Thoracic aorta (tissue), 2 donors: ENCODE measurements at regions not wholly inside any gene's neighbourhood (a gene's known extent, or its start where the extent isn't known, plus 50 kb on each side); places are given as distances from the start of the nearest gene placed in this dataset.

Experiments used
- ATAC-seq: fragments of 150-250 bp; one replicate; pipeline ENCODE4 v1.8.0; 2017; ENCODE audit warnings: low read depth; ENCODE audit not compliant: insufficient number of reproducible peaks, low FRiP score
- DNase-seq: peaks from one replicate; pipeline ENCODE4 v3.0.0-alpha.2; 2020; ENCODE audit warnings: low spot score
- H3K27ac ChIP-seq, 2 donors: fragments of 200-600 bp; sonication (generic); 1 replicate in 1 of 2; 2 replicates in 1 of 2; pipeline ENCODE4 v1.5.1; 2016; ENCODE audit warnings: mild to moderate bottlenecking in 2 of 2, moderate library complexity in 2 of 2
- H3K27me3 ChIP-seq: fragments of 200-600 bp; sonication (generic); replicated peaks from 2 replicates; pipeline ENCODE4 v1.6.0; 2016; ENCODE audit warnings: mild to moderate bottlenecking; ENCODE audit not compliant: insufficient read depth
- H3K36me3 ChIP-seq: fragments of 200-600 bp; sonication (generic); one replicate; pipeline ENCODE4 v1.5.1; 2016
- H3K4me1 ChIP-seq, 2 donors: fragments of 200-600 bp; sonication (generic); 1 replicate in 1 of 2; 2 replicates in 1 of 2; pipeline versions ENCODE4 v1.5.1 to v1.6.0; 2016; ENCODE audit warnings: low read depth in 2 of 2, mild to moderate bottlenecking in 1 of 2; ENCODE audit not compliant: control insufficient read depth in 1 of 2
- H3K4me3 ChIP-seq: fragments of 200-600 bp; sonication (generic); 2 replicates; pipeline ENCODE4 v1.5.1; 2016; ENCODE audit warnings: mild to moderate bottlenecking
- H3K9me3 ChIP-seq: fragments of 200-600 bp; sonication (generic); 2 replicates; pipeline ENCODE4 v1.5.1; 2016
- TF ChIP-seq, protein P1 (sequence below): fragments of 200-600 bp; sonication (generic); IDR thresholded peaks from one replicate; pipeline ENCODE4 v1.5.1; 2019; ENCODE audit warnings: antibody characterized with exemption

DNA sequence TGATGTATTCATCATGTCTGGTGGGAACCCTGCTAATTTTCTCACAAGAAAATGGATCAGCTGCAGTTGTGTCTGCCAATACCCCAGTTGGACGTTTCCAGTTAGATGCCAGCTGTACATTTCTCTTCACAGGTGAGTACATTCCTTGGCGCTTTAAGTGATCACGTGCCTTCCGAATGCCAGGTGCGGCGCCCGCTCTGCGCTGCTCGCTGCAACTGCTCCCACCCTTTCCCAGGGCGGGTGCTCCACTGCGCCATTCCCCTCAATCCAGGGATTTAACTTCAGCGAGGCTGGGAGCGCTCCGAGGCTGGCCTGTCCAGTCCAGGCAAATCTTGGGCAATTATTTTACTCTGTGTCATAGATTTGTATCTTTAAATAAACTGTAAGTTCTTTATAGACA lies 225.0 kb upstream of the RAB6C start:
- Histone ChIP-seq H3K4me1 (peaks cover 0 to 6% of the 10 kb centered on the region in 2 donors), H3K4me3 (no peak overlapping the region), H3K9me3 (no peaks in the 10 kb centered on the region), H3K27ac (no peak overlapping the region), H3K27me3 (no peaks in the 10 kb centered on the region), H3K36me3 (no peaks in the 10 kb centered on the region)
- DNase-seq, result no peak
- ATAC-seq, result no peak
- TF ChIP-seq, protein P1, sequence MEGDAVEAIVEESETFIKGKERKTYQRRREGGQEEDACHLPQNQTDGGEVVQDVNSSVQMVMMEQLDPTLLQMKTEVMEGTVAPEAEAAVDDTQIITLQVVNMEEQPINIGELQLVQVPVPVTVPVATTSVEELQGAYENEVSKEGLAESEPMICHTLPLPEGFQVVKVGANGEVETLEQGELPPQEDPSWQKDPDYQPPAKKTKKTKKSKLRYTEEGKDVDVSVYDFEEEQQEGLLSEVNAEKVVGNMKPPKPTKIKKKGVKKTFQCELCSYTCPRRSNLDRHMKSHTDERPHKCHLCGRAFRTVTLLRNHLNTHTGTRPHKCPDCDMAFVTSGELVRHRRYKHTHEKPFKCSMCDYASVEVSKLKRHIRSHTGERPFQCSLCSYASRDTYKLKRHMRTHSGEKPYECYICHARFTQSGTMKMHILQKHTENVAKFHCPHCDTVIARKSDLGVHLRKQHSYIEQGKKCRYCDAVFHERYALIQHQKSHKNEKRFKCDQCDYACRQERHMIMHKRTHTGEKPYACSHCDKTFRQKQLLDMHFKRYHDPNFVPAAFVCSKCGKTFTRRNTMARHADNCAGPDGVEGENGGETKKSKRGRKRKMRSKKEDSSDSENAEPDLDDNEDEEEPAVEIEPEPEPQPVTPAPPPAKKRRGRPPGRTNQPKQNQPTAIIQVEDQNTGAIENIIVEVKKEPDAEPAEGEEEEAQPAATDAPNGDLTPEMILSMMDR, result no peak

DNA sequence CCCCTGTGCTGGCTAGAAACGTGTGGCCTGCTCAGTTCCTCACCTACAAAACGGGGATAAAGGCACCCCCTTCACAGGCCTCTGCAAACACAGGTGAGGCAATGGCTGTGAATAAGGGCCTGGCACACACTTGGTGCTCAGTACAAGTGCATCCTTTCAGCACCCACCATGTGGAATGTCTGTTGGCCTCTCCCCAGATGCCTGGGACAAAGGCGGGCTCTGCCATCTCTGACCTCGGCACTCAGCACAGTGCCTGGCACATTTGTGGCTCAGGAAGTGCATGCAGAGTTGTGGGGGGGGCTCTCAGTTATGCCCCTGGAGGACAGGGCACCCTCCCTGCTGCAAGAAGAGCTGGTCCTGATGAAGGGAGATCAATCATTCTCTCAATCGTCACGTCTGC lies 224.6 kb upstream of the RAB6C start:
- H3K27ac ChIP-seq, result no peak overlapping the region
- ATAC-seq, result no peak
- no peak overlapping the region for H3K4me3 ChIP-seq
- TF ChIP-seq, protein P1, result no peak
- H3K27me3 ChIP-seq, result no peaks in the 10 kb centered on the region
- no peaks in the 10 kb centered on the region for H3K36me3 ChIP-seq
- peaks cover 0 to 6% of the 10 kb centered on the region in 2 donors for H3K4me1 ChIP-seq
- no peak for DNase-seq
- no peaks in the 10 kb centered on the region for H3K9me3 ChIP-seq

DNA sequence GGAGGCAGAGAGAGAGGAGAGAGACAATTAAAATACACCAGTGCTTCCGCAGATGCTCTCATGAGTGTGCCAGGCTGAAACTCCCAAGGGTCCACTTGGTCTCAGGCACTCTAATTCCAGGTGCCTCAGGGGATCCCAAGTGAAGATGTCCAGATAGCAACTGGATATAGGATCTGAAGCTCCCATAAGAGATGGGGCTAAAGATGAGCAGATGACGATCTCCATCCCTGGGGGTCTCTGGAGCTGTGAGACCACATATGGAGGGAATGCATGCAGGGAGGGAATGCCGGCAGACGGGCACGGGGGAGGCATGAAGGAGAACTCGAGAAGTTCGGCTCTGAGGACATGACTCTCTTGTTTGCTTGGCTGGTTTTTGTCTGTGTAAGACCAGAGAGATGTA lies 223.7 kb upstream of the RAB6C start:
- TF ChIP-seq, protein P1, result no peak
- no peaks in the 10 kb centered on the region for H3K9me3 ChIP-seq
- DNase-seq, result no peak
- no peak overlapping the region for H3K27ac ChIP-seq
- no peak for ATAC-seq
- peaks cover 0 to 6% of the 10 kb centered on the region in 2 donors for H3K4me1 ChIP-seq
- H3K36me3 ChIP-seq, result no peaks in the 10 kb centered on the region
- H3K4me3 ChIP-seq, result no peak overlapping the region
- no peaks in the 10 kb centered on the region for H3K27me3 ChIP-seq

DNA sequence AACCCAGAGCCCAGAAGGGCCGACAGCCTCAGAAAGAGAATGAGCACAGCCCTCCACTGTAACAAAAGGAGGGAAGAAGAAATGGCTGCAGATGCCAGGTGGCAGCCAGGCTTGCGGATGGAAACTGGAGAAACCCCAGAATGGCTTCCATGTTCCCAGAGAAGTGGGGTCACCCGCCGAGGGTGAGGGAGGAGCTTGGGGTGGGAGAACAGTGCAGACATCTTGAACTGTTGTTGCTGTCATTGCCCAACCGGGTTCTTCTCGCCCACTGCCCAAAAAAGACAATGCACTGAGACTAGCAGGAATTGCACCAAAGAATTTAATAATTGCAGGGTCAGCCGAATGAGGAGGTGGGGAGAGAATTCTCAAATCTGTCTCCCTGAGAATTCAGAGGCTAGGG lies 223.2 kb upstream of the RAB6C start:
- DNase-seq, result no peak
- Histone ChIP-seq H3K9me3 (no peaks in the 10 kb centered on the region), H3K36me3 (no peaks in the 10 kb centered on the region), H3K27ac (no peak overlapping the region), H3K4me1 (peaks cover 0 to 6% of the 10 kb centered on the region in 2 donors), H3K4me3 (no peak overlapping the region), H3K27me3 (no peaks in the 10 kb centered on the region)
- TF ChIP-seq, protein P1, result no peak
- ATAC-seq, result no peak

DNA sequence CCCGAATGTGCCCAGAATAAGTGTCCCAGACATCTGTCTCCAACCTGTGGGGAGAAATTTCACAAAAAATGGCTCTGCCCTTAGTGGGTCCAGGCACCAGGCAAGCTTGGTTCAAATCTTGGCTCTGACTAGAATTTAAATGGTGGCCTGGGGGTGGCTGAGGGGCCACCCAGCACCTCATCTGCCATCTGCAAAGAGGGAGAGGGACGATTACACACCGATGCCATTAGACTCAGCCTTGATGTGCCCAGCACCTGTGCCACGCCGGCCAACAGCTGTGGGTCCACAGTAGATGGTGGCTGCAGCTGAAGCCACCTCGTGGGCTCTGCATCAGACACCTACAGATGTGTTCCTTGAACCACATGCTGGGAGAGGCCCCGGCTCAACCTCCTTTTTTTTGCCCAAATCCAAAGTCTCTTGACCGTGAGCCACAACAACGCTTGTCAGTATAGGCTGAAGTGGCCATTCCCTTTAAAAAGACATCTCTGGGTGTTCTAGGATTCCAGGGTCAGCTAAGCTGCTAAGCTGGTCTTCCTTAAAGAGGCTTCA lies 222.0 kb upstream of the RAB6C start:
- no peak for DNase-seq
- H3K27me3 ChIP-seq, result no peaks in the 10 kb centered on the region
- H3K4me1 ChIP-seq, result peaks cover 0 to 6% of the 10 kb centered on the region in 2 donors
- H3K9me3 ChIP-seq, result no peaks in the 10 kb centered on the region
- H3K36me3 ChIP-seq, result no peaks in the 10 kb centered on the region
- TF ChIP-seq, protein P1, result no peak
- no peak for ATAC-seq
- no peak overlapping the region for H3K27ac ChIP-seq
- no peak overlapping the region for H3K4me3 ChIP-seq
